ENCODE measurements at regions not wholly inside any gene's neighbourhood (a gene's known extent, or its start where the extent isn't known, plus 50 kb on each side); places are given as distances from the start of the nearest gene placed in this dataset.

DNA sequence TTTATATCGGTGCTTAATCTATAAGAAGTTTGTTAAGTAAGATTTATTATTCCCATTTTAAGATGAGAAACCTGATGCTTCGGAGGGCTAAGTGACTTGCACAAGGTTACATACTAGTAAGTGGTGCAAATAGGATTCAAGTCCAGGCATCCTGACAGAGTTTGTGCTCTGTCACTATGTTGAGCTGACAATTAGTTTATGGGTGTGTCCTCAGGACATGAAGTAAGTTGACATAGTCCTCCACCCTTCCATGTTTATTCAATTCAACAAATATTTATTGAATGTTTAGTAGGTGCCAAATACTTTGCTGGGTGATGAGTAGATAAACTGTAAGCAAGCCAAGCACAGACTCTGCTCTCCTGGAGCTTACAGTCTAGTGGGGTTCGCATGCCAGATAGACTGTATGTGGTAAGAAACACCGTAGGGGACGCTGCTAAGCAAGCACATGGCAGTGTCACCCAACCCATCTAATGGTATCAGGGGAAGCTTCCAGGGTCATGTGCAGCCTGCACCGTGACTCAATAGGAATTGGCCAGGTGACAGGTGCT lies 342.7 kb upstream of the SATB1 start:
- H4K5ac ChIP-seq (ENCODE audit: insufficient read length, low read depth, low read length) = no peak overlapping the region
- no peak overlapping the region for H3K27ac ChIP-seq (ENCODE audit: low read depth, low read length)
- no peaks in the 10 kb centered on the region for H3K23me2 ChIP-seq (ENCODE audit: low read depth, low read length)
- no peak overlapping the region for H3K4ac ChIP-seq (replicated peaks; ENCODE audit: insufficient read length, low read depth, low read length)
- no peak overlapping the region for H3K9ac ChIP-seq (replicated peaks in 1 of 4; ENCODE audit: extremely low read depth in 1 of 4, low read depth in 3 of 4, low read length in 3 of 4)
- no peak overlapping the region for H3K23ac ChIP-seq (ENCODE audit: insufficient read length)
- no peaks in the 10 kb centered on the region for H3K79me2 ChIP-seq (ENCODE audit: control insufficient read depth in 1 of 2, insufficient read depth in 2 of 2, low read length in 2 of 2)
- no peak overlapping the region for H2BK12ac ChIP-seq (ENCODE audit: low read depth, low read length)
- H2BK5ac ChIP-seq (ENCODE audit: low read depth, low read length) = no peak overlapping the region
- no peak overlapping the region for H2BK120ac ChIP-seq (replicated peaks; ENCODE audit: low read depth, low read length)
- no peaks in the 10 kb centered on the region for H3K9me3 ChIP-seq (ENCODE audit: insufficient read depth in 2 of 2, low read depth in 1 of 2, low read length in 1 of 2)
- no peak overlapping the region for H2AK5ac ChIP-seq (ENCODE audit: low read depth, low read length)
- no peaks in the 10 kb centered on the region for H3K36me3 ChIP-seq (ENCODE audit: control insufficient read depth in 2 of 4, insufficient read depth in 4 of 4, low read length in 3 of 4)
- DNase-seq (ENCODE audit: low read depth in 1 of 2, low spot score in 2 of 2) (no peak), FAIRE-seq (no peak)
- H3K27me3 ChIP-seq (replicated peaks in 1 of 4; ENCODE audit: control insufficient read depth in 3 of 4, extremely low read depth in 1 of 4, insufficient read depth in 3 of 4, low read length in 3 of 4) = no peaks in the 10 kb centered on the region
- H3K56ac ChIP-seq (replicated peaks; ENCODE audit: insufficient read length, low read depth, low read length) = no peak overlapping the region
- no peak overlapping the region for H3K4me2 ChIP-seq (ENCODE audit: insufficient read depth in 1 of 2, low read depth in 2 of 2, low read length in 2 of 2)
- POLR2A ChIA-PET (ENCODE audit: partially characterized antibody) = no interaction called here
- CTCF ChIA-PET (ENCODE audit: partially characterized antibody) = interaction anchor here (1.1 to 1.6 kb wide), 3 partner anchors 10 to 79 kb away, joined by 3 to 6 read pairs (median 4); no protein-coding TSS in a partner anchor
- no peak overlapping the region for H3K4me3 ChIP-seq (ENCODE audit: extremely low read depth in 1 of 4, insufficient read depth in 2 of 4, low read depth in 3 of 4, low read length in 4 of 4)
- no peak overlapping the region for H2BK20ac ChIP-seq (ENCODE audit: low read length)
- no peak overlapping the region for H4K8ac ChIP-seq (ENCODE audit: extremely low read depth, insufficient read depth, low read length)
- no peaks in the 10 kb centered on the region for H3K79me1 ChIP-seq (ENCODE audit: low read depth, low read length)
- WGBS, 2 experiments (ENCODE audit: extremely low coverage in 1 of 2, insufficient coverage in 1 of 2, insufficient read length in 1 of 2, insufficient replicate concordance in 2 of 2, low coverage in 1 of 2, low lambda C conversion rate in 2 of 2, missing lambda C conversion rate in 1 of 2) = 80% methylated on average over 6 of the region's 6 CpGs; no CpG with 5 or more reads in 1 of the 2 experiments
- no peak overlapping the region for H2AFZ ChIP-seq (ENCODE audit: low read length)
- no peaks in the 10 kb centered on the region for H4K20me1 ChIP-seq (replicated peaks in 1 of 2; ENCODE audit: control insufficient read depth in 1 of 2, insufficient read depth in 2 of 2, low read length in 2 of 2)
- H4K91ac ChIP-seq (replicated peaks; ENCODE audit: insufficient read length, low read length) = no peak overlapping the region
- H3K18ac ChIP-seq (ENCODE audit: extremely low read depth, low read length) = no peak overlapping the region
- no peak overlapping the region for H3K14ac ChIP-seq (ENCODE audit: insufficient read length)
- no peaks in the 10 kb centered on the region for H3K4me1 ChIP-seq (replicated peaks in 1 of 4; ENCODE audit: control insufficient read depth in 3 of 4, insufficient read depth in 4 of 4, low read length in 3 of 4)
- H2BK15ac ChIP-seq (ENCODE audit: low read length) = no peak overlapping the region
- no peak for TF ChIP-seq JUND (IDR thresholded peaks at IDR 0.05; ENCODE audit: low read length)
- TF ChIP-seq, protein P1, sequence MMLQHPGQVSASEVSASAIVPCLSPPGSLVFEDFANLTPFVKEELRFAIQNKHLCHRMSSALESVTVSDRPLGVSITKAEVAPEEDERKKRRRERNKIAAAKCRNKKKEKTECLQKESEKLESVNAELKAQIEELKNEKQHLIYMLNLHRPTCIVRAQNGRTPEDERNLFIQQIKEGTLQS (IDR thresholded peaks at IDR 0.05; ENCODE audit: insufficient read depth, low read depth, low read length) = no peak
- no peak for TF ChIP-seq SIX5 (IDR thresholded peaks at IDR 0.05; ENCODE audit: low read depth, low read length)
- no peak for TF ChIP-seq POU5F1 (IDR thresholded peaks at IDR 0.05; ENCODE audit: low read depth, low read length)
- no peak for TF ChIP-seq POLR2A (IDR thresholded peaks at IDR 0.05; ENCODE audit: control extremely low read depth in 1 of 2, low read depth in 2 of 2, low read length in 2 of 2)
- no peak for TF ChIP-seq HDAC6 (IDR thresholded peaks at IDR 0.05; ENCODE audit: low read depth, low read length)
- TF ChIP-seq, protein P2, sequence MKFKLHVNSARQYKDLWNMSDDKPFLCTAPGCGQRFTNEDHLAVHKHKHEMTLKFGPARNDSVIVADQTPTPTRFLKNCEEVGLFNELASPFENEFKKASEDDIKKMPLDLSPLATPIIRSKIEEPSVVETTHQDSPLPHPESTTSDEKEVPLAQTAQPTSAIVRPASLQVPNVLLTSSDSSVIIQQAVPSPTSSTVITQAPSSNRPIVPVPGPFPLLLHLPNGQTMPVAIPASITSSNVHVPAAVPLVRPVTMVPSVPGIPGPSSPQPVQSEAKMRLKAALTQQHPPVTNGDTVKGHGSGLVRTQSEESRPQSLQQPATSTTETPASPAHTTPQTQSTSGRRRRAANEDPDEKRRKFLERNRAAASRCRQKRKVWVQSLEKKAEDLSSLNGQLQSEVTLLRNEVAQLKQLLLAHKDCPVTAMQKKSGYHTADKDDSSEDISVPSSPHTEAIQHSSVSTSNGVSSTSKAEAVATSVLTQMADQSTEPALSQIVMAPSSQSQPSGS (IDR thresholded peaks at IDR 0.05; ENCODE audit: low read length) = no peak
- TF ChIP-seq, protein P3, sequence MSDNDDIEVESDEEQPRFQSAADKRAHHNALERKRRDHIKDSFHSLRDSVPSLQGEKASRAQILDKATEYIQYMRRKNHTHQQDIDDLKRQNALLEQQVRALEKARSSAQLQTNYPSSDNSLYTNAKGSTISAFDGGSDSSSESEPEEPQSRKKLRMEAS (IDR thresholded peaks at IDR 0.05) = no peak
- no peak for TF ChIP-seq ZNF274 (IDR thresholded peaks at IDR 0.05; ENCODE audit: borderline replicate concordance, extremely low read depth, low read length)
- no peak for TF ChIP-seq RAD21 (IDR thresholded peaks at IDR 0.05 in 1 of 2, conservative IDR thresholded peaks at IDR 0.05 in 1 of 2; ENCODE audit: low read depth in 2 of 2, low read length in 2 of 2)
- no peak for TF ChIP-seq FOSL1 (IDR thresholded peaks at IDR 0.05; ENCODE audit: insufficient read depth, low read depth, low read length)
- TF ChIP-seq GABPA (IDR thresholded peaks at IDR 0.05; ENCODE audit: borderline replicate concordance, insufficient read depth, low read length) = no peak

Data from H1 (cell line).